Endothelial cell of umbilical vein (primary cell): ENCODE measurements at regions not wholly inside any gene's neighbourhood (a gene's known extent, or its start where the extent isn't known, plus 50 kb on each side); places are given as distances from the start of the nearest gene placed in this dataset.

ENCODE experiments used
- BruUV-seq: library from RNA; stranded (reverse); fragments of 400-500 nt; replicated peaks from 2 replicates; lab custom pipeline; 2021; lab: Mats Ljungman, UMichigan
- CTCF ChIA-PET: fragments of 300-600, 350-600 bp; sonication (Branson Sonifier 250); formaldehyde crosslinking; loops from one replicate; lab custom pipeline; 2021; ENCODE audit warnings: antibody characterized with exemption, inconsistent platforms; lab: Charles Lee
- POLR2A ChIA-PET: fragments of 300-600, 350-600 bp; sonication (Branson Sonifier 250); formaldehyde crosslinking; loops from one replicate; lab custom pipeline; 2021; ENCODE audit warnings: antibody characterized with exemption, inconsistent platforms; lab: Charles Lee
- DNase-seq: peaks from one replicate; pipeline ENCODE4 v3.0.0-alpha.2; 2011; ENCODE audit warnings: low read depth, low spot score
- FAIRE-seq: peaks from 2 replicates; lab custom pipeline; 2011; peaks lifted over from hg19 to GRCh38; lab: Jason Lieb, UNC
- H2AFZ ChIP-seq: 2 replicates; pipeline ENCODE4 v1.6.0; 2012; ENCODE audit warnings: low read depth, low read length, control low read depth, inconsistent platforms
- H3K27ac ChIP-seq: 2 replicates; pipeline ENCODE4 v1.5.1; 2011; ENCODE audit warnings: low read depth, mild to moderate bottlenecking, control low read depth, low read length, moderate library complexity; ENCODE audit not compliant: insufficient read depth
- H3K27me3 ChIP-seq, 2 experiments: 2 replicates each; pipeline versions ENCODE4 v1.6.0 to v1.6.1; 2011; ENCODE audit warnings: low read length in 2 of 2, mixed read lengths in 1 of 2; ENCODE audit not compliant: control insufficient read depth in 2 of 2, insufficient read depth in 2 of 2
- H3K36me3 ChIP-seq, 2 experiments: 2 replicates in 1 of 2; 3 replicates in 1 of 2; pipeline ENCODE4 v1.5.1; 2011; ENCODE audit warnings: low read length in 2 of 2, mild to moderate bottlenecking in 1 of 2, moderate library complexity in 1 of 2; ENCODE audit not compliant: control insufficient read depth in 2 of 2, insufficient read depth in 2 of 2; ENCODE audit errors: extremely low read depth in 1 of 2
- H3K4me1 ChIP-seq: 3 replicates; pipeline ENCODE4 v1.5.1; 2011; ENCODE audit warnings: mild to moderate bottlenecking, low read length; ENCODE audit not compliant: control insufficient read depth, insufficient read depth; ENCODE audit errors: extremely low read depth
- H3K4me2 ChIP-seq: 2 replicates; pipeline ENCODE4 v1.6.1; 2011; ENCODE audit warnings: low read length, control low read depth, mixed read lengths; ENCODE audit not compliant: insufficient read depth
- H3K4me3 ChIP-seq, 3 experiments: fragments of 200-600 bp in 1 of 3; sonication (generic), shearing (Covaris generic) in 1 of 3; replicated peaks in 1 of 3; 2 replicates each; pipeline ENCODE4 v1.5.1; 2011 to 2016; ENCODE audit warnings: control low read depth in 3 of 3, low read length in 3 of 3, mild to moderate bottlenecking in 2 of 3, inconsistent platforms in 1 of 3, low read depth in 1 of 3, moderate library complexity in 1 of 3; ENCODE audit not compliant: insufficient read depth in 1 of 3
- H3K79me2 ChIP-seq: 2 replicates; pipeline ENCODE4 v1.6.0; 2012; ENCODE audit warnings: low read length, inconsistent platforms; ENCODE audit not compliant: control insufficient read depth, insufficient read depth
- H3K9ac ChIP-seq: replicated peaks from 2 replicates; pipeline ENCODE3; 2011; ENCODE audit warnings: low read length, control low read depth; ENCODE audit not compliant: insufficient read depth; ENCODE audit errors: extremely low read depth
- H3K9me1 ChIP-seq: replicated peaks from 3 replicates; pipeline ENCODE4 v1.6.0; 2011; ENCODE audit warnings: mild to moderate bottlenecking, low read length; ENCODE audit not compliant: control insufficient read depth, insufficient read depth; ENCODE audit errors: extremely low read depth
- H3K9me3 ChIP-seq: replicated peaks from 2 replicates; pipeline ENCODE4 v1.5.1; 2012; ENCODE audit warnings: low read length, inconsistent platforms; ENCODE audit not compliant: control insufficient read depth, insufficient read depth
- H4K20me1 ChIP-seq: replicated peaks from 2 replicates; pipeline ENCODE3; 2011; ENCODE audit warnings: mild to moderate bottlenecking, low read length; ENCODE audit not compliant: control insufficient read depth, insufficient read depth; ENCODE audit errors: extremely low read depth
- EZH2 ChIP-seq: IDR thresholded peaks from 2 replicates; pipeline ENCODE4 v1.6.1; 2012; ENCODE audit warnings: borderline replicate concordance, low read depth, mild to moderate bottlenecking, moderate library complexity, low read length, inconsistent platforms; ENCODE audit not compliant: severe bottlenecking
- FOS ChIP-seq: IDR thresholded peaks from 2 replicates; pipeline ENCODE4 v1.6.1; 2011; ENCODE audit warnings: mild to moderate bottlenecking, low read length, moderate library complexity, borderline replicate concordance; ENCODE audit not compliant: insufficient read depth
- GATA2 ChIP-seq: IDR thresholded peaks from 2 replicates; pipeline ENCODE4 v1.7.0; 2011; ENCODE audit warnings: low read depth, mild to moderate bottlenecking, moderate library complexity, mixed read lengths, low read length; ENCODE audit not compliant: insufficient read length, insufficient read depth
- JUN ChIP-seq: IDR thresholded peaks from 2 replicates; pipeline ENCODE4 v1.6.1; 2011; ENCODE audit warnings: borderline replicate concordance, low read depth; ENCODE audit not compliant: insufficient read length, insufficient read depth
- MAX ChIP-seq: IDR thresholded peaks from 2 replicates; pipeline ENCODE4 v1.6.1; 2011; ENCODE audit not compliant: insufficient read depth, insufficient read length
- MYC ChIP-seq: IDR thresholded peaks from one replicate; pipeline ENCODE4 v1.6.1; 2011; ENCODE audit warnings: mild to moderate bottlenecking, low read depth, low read length
- POLR2A ChIP-seq: IDR thresholded peaks from 2 replicates; pipeline ENCODE4 v1.6.1; 2012; ENCODE audit warnings: low read depth, mild to moderate bottlenecking, control low read depth, low read length
- POLR2AphosphoS5 ChIP-seq: IDR thresholded peaks from 2 replicates; pipeline ENCODE4 v1.6.1; 2012; ENCODE audit warnings: low read depth, mild to moderate bottlenecking, control low read depth, low read length, moderate library complexity; ENCODE audit not compliant: insufficient read depth
- dilution Hi-C: fragments of 300-500 bp; cut with MboI; formaldehyde crosslinking; loops from one replicate; pipeline ENCODE4 v1.15.0; 2019; ENCODE audit warnings: low sequenced_read_pairs; ENCODE audit not compliant: extremely low pct_ligation_motif_present
- intact Hi-C: fragments of 100-400 bp; cut with micrococcal nuclease; formaldehyde crosslinking; loops from one replicate; pipeline ENCODE4 v1.10.0; 2022
- TF ChIP-seq, protein P1 (sequence below), 2 donors: IDR thresholded peaks; 1 replicate in 1 of 2; 2 replicates in 1 of 2; pipeline ENCODE4 v1.5.1; 2011; ENCODE audit warnings: low read length in 2 of 2, mild to moderate bottlenecking in 2 of 2, moderate library complexity in 2 of 2, control low read depth in 1 of 2, inconsistent platforms in 1 of 2, low read depth in 1 of 2; ENCODE audit not compliant: insufficient read depth in 1 of 2; ENCODE audit errors: extremely low read depth in 1 of 2

DNA sequence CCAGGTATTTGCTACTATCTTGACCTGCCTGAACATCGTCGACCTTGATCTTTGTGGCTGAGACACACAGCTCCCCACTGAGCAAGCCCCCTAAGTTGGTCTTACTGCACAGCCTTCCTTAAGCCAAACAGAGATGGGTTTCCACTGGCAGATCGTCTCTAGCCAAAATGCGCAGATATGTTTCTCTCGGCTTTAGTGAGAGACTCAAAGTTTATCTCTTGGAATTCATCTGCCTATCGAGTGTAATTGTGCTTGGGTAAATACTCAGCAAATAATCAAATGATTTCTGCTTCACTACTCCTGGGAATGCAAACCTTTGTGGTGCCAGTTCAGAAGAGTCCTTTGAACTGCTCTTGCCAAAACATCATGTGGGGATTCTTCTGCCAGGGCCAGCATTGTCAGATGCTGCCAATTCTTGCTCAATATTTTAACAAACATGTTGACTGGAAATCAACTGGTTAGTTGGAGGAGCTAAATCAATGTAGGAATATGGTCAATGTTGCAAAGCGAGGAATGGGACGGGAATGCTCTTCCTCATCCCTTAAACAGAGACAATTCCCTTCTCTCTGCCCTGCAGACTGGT, 141.2 kb upstream of the SLC28A3 start:
- Histone ChIP-seq H3K4me3 (no peak overlapping the region), H4K20me1 (no peaks in the 10 kb centered on the region), H3K79me2 (no peaks in the 10 kb centered on the region), H3K9ac (no peak overlapping the region), H3K27ac (no peak overlapping the region), H3K27me3 (no peaks in the 10 kb centered on the region), H3K36me3 (no peaks in the 10 kb centered on the region), H3K4me2 (no peak overlapping the region), H2AFZ (no peak overlapping the region), H3K9me3 (peaks cover 2% of the 10 kb centered on the region), H3K4me1 (no peaks in the 10 kb centered on the region), H3K9me1 (no peaks in the 10 kb centered on the region)
- ChIA-PET POLR2A (no interaction called here), CTCF (no interaction called here)
- intact Hi-C loops: no loop called here
- DNase-seq: no peak
- BruUV-seq: no TSS peak
- dilution Hi-C loops: no loop called here
- TF ChIP-seq POLR2A (no peak), MYC (no peak), FOS (no peak), EZH2 (no peak), GATA2 (no peak), JUN (no peak), POLR2AphosphoS5 (no peak), MAX (no peak)
- TF ChIP-seq, protein P1, sequence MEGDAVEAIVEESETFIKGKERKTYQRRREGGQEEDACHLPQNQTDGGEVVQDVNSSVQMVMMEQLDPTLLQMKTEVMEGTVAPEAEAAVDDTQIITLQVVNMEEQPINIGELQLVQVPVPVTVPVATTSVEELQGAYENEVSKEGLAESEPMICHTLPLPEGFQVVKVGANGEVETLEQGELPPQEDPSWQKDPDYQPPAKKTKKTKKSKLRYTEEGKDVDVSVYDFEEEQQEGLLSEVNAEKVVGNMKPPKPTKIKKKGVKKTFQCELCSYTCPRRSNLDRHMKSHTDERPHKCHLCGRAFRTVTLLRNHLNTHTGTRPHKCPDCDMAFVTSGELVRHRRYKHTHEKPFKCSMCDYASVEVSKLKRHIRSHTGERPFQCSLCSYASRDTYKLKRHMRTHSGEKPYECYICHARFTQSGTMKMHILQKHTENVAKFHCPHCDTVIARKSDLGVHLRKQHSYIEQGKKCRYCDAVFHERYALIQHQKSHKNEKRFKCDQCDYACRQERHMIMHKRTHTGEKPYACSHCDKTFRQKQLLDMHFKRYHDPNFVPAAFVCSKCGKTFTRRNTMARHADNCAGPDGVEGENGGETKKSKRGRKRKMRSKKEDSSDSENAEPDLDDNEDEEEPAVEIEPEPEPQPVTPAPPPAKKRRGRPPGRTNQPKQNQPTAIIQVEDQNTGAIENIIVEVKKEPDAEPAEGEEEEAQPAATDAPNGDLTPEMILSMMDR (IDR thresholded peaks at IDR 0.05; ENCODE audit: extremely low read depth in 1 of 2, insufficient read depth in 1 of 2, low read depth in 1 of 2, low read length in 2 of 2): no peak
- no peak for FAIRE-seq
